ENCODE measurements at regions not wholly inside any gene's neighbourhood (a gene's known extent, or its start where the extent isn't known, plus 50 kb on each side); places are given as distances from the start of the nearest gene placed in this dataset.

DNA sequence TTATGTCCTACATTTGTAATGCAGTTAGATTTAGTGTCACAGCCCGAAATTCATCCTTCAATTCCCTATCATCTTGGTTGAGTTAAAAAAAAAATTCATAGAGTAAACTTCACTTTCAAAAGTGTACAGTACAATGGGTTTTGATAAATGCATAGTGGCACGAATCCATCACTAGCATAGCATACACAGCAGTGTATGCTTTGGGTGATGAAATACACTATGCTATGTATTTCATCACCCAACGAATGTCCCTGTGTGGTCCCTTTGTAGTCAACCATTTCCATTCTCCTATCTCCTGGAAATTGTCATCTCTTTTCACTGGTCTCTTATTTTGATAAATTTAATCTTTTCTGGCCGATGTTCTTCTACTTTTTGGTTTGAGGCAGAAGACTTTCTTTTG, 129.4 kb upstream of the BASP1 start:
- Histone ChIP-seq H3K4me1 (no peaks in the 10 kb centered on the region), H3K4me3 (no peak overlapping the region), H3K27ac (no peak overlapping the region), H3K9me3 (no peaks in the 10 kb centered on the region), H3K36me3 (no peaks in the 10 kb centered on the region), H3K27me3 (no peaks in the 10 kb centered on the region)
- ATAC-seq (no peak), DNase-seq (no peak)
- TF ChIP-seq, protein P1, sequence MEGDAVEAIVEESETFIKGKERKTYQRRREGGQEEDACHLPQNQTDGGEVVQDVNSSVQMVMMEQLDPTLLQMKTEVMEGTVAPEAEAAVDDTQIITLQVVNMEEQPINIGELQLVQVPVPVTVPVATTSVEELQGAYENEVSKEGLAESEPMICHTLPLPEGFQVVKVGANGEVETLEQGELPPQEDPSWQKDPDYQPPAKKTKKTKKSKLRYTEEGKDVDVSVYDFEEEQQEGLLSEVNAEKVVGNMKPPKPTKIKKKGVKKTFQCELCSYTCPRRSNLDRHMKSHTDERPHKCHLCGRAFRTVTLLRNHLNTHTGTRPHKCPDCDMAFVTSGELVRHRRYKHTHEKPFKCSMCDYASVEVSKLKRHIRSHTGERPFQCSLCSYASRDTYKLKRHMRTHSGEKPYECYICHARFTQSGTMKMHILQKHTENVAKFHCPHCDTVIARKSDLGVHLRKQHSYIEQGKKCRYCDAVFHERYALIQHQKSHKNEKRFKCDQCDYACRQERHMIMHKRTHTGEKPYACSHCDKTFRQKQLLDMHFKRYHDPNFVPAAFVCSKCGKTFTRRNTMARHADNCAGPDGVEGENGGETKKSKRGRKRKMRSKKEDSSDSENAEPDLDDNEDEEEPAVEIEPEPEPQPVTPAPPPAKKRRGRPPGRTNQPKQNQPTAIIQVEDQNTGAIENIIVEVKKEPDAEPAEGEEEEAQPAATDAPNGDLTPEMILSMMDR (IDR thresholded peaks at IDR 0.05): no peak
- 67 to 74% methylated on average over 4 of the region's 4 CpGs for WGBS, 2 donors
- intact Hi-C loops (cut with DNase I): no loop called here

DNA sequence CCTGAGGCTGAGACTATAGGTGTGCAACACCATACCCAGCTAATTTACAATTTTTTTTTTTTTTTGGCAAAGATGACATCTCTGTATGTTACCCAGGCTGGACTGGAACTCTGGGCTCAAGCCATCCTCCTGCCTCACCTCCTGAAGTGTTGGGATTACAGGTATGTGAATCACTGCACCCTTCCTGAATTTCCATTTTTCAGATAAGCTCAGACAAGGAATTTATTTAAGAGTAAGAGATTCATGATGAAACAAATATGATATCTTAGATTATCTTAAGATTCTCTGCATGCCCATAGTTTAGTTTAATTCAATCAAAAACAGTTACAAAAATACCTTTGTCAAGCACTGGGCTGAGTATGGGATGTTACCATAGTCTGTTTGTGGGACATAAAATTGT, 128.4 kb upstream of the BASP1 start:
- H3K9me3 ChIP-seq: no peaks in the 10 kb centered on the region
- no peaks in the 10 kb centered on the region for H3K36me3 ChIP-seq
- H3K27me3 ChIP-seq: no peaks in the 10 kb centered on the region
- DNase-seq (no peak), ATAC-seq (no peak)
- no peak overlapping the region for H3K27ac ChIP-seq
- intact Hi-C loops (cut with DNase I): no loop called here
- H3K4me1 ChIP-seq: no peaks in the 10 kb centered on the region
- TF ChIP-seq, protein P1 (IDR thresholded peaks at IDR 0.05): no peak
- no peak overlapping the region for H3K4me3 ChIP-seq

DNA sequence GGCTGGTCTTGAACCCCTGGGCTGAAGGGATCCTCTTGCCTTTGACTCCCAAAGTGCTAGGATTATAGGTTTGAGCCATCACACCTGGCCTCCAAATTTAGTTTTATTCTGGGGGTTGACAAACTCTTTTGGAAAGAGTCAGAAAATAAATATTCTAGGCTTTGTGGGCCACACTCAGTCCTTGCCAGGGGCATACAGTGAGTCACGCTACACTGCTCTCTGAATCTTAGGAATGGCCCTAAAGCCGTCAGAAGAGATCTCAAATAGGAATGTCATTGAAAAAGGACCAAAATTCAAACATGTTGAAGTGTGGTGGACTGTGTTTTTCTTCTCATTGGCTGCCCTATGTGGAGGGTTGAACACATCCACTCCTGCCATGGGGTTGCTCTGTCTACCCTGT, 127.7 kb upstream of the BASP1 start:
- intact Hi-C loops (cut with DNase I): no loop called here
- Histone ChIP-seq H3K27ac (no peak overlapping the region), H3K4me3 (no peak overlapping the region), H3K36me3 (no peaks in the 10 kb centered on the region), H3K27me3 (no peaks in the 10 kb centered on the region), H3K4me1 (no peaks in the 10 kb centered on the region), H3K9me3 (no peaks in the 10 kb centered on the region)
- ATAC-seq (no peak), DNase-seq (no peak)
- TF ChIP-seq, protein P1 (IDR thresholded peaks at IDR 0.05): no peak
- WGBS, 2 donors: 94 to 99% methylated on average over 2 of the region's 2 CpGs

DNA sequence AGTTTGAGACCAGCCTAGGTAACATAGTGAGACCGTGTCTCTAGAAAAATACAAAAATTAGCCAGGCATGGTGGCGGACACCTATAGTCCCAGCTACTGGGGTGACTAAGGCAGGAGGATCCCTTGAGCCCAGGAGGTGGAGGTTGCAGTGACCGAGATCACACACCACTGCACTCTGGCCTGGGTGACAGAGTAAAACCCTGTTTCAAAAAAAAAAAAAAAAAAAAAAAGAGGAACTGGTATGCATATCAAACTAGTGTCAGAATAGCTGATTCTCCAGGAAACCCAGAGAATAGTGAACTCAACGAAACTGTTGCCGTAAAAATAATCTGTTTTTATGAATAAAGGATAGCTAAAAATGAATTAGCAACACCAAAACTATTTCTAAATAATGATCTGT, 126.6 kb upstream of the BASP1 start:
- Histone ChIP-seq H3K9me3 (no peaks in the 10 kb centered on the region), H3K4me1 (no peaks in the 10 kb centered on the region), H3K36me3 (no peaks in the 10 kb centered on the region), H3K27ac (no peak overlapping the region), H3K4me3 (no peak overlapping the region), H3K27me3 (no peaks in the 10 kb centered on the region)
- intact Hi-C loops (cut with DNase I): no loop called here
- TF ChIP-seq, protein P1 (IDR thresholded peaks at IDR 0.05): no peak
- DNase-seq (no peak), ATAC-seq (no peak)
- 94 to 95% methylated on average over 5 of the region's 5 CpGs for WGBS, 2 donors

DNA sequence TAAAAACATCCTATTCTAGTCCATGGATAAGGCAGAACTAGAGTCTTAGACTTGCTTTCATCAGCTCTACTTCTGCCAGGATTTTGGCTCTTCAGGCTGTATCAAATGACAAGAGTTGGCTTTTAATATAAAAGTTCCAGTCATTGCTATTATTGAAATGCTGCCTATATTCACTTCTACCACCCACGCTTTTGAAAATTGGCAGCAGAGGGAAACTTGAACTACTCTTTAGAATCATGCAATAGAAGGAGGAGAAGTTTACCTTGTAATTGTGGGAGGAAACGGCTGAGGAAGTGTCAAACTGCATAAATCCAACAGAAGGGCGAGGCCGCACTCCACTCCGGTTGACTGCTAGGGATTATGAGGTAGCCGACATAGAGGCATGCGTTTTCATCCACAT, 122.6 kb upstream of the BASP1 start:
- Histone ChIP-seq H3K4me3 (no peak overlapping the region), H3K36me3 (no peaks in the 10 kb centered on the region), H3K27ac (no peak overlapping the region), H3K27me3 (no peaks in the 10 kb centered on the region), H3K4me1 (peaks cover 0 to 7% (median 0%) of the 10 kb centered on the region in 9 donors), H3K9me3 (no peaks in the 10 kb centered on the region)
- intact Hi-C loops (cut with DNase I): no loop called here
- TF ChIP-seq, protein P1 (IDR thresholded peaks at IDR 0.05): no peak
- no peak for ATAC-seq
- DNase-seq: no peak
- 50 to 62% methylated on average over 7 of the region's 7 CpGs for WGBS, 2 donors

All from heart right ventricle (tissue), 16 donors.